Lower lobe of right lung (tissue), 2 donors: ENCODE measurements at regions not wholly inside any gene's neighbourhood (a gene's known extent, or its start where the extent isn't known, plus 50 kb on each side); places are given as distances from the start of the nearest gene placed in this dataset.

Source experiments
- ATAC-seq, 2 donors: fragments of 200-7000 bp; cut with Tn5 transposase; one replicate each; pipeline ENCODE4 v1.9.1; 2020 to 2022; ENCODE audit warnings: mild to moderate bottlenecking in 2 of 2, moderate library complexity in 2 of 2
- DNase-seq: peaks from one replicate; pipeline ENCODE4 v3.0.0-alpha.2; 2020
- H3K27ac ChIP-seq: fragments of 200-600 bp; one replicate; pipeline ENCODE4 v1.8.0; 2022
- H3K27me3 ChIP-seq: fragments of 200-600 bp; one replicate; pipeline ENCODE4 v1.8.0; 2022; ENCODE audit warnings: low read depth
- H3K36me3 ChIP-seq: fragments of 200-600 bp; one replicate; pipeline ENCODE4 v1.8.0; 2022; ENCODE audit warnings: mild to moderate bottlenecking
- H3K4me1 ChIP-seq: fragments of 200-600 bp; one replicate; pipeline ENCODE4 v1.8.0; 2022
- H3K4me3 ChIP-seq: fragments of 200-600 bp; one replicate; pipeline ENCODE4 v1.8.0; 2022; ENCODE audit warnings: mild to moderate bottlenecking
- H3K9me3 ChIP-seq: fragments of 200-600 bp; one replicate; pipeline ENCODE4 v1.8.0; 2022
- intact Hi-C: fragments of 100-400 bp; cut with DNase I; formaldehyde crosslinking; loops from one replicate; pipeline ENCODE4 v1.11.0; 2022
- TF ChIP-seq, protein P1 (sequence below): fragments of 200-600 bp; IDR thresholded peaks from one replicate; pipeline ENCODE4 v1.8.0; 2022; ENCODE audit warnings: antibody characterized with exemption, mild to moderate bottlenecking
- donor health status: DM: no; HTN: yes; CAD: no; lungs with severe emphysema.

DNA sequence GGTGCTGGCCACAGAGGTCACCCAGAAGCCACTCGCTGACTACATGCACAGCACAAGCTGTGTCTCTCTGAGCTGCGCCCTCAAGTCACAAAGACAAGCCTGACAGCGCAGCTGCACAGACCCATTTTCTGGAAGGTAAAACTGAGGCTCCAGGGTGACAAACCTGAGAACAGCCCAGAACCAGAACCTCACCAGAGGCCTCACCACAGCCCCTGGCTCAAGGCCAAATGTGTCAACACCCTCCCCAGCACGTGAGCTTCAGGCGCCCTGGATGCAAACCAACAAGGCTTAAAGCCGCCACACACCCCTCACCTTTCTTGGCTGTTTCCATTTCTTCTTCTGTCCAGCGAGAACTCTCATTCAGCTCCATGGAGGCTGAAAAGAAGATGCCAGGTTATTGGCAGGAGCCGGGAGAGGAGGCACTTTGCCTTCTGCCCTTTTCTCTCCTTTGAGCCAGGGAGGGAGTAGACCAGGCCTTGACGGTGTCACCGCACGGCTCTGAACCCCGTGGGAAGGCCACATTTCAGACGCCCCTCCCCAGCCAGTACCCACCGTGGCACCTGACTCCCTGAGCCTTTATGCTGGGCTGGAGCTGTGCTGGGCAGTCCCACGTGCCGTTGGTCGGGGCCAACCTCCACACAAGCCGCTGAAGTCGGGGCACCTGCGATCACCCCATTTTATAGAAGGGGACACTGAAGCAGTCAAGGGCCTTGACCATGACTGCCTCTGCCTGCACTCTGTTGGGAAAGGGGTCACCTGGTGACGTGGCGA is 103.1 kb downstream of the RFLNA start:
- DNase-seq: no peak
- H3K4me3 ChIP-seq: no peak overlapping the region
- intact Hi-C loops: no loop called here

DNA sequence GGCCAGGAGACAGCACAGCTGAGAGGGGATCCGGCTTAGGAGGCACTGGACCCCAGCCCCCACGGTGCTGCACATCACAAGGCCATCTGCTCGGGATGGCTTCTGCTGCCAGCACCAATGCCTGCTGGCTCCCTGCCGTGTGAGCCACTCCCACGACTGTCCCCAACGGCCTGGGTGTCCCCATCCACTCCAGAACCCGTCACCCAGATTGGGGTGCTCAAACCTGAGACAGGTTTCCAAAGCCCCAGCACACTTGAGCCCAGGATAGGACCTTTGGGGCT is 102.4 kb downstream of the RFLNA start:
- intact Hi-C loops: no loop called here
- Histone ChIP-seq H3K36me3 (peaks cover 89% of the 10 kb centered on the region), H3K27ac (peak overlapping the region; percentile 24), H3K4me3 (no peak overlapping the region), H3K27me3 (no peaks in the 10 kb centered on the region), H3K4me1 (peaks cover 57% of the 10 kb centered on the region), H3K9me3 (no peaks in the 10 kb centered on the region)
- DNase-seq: no peak
- no peak for ATAC-seq
- TF ChIP-seq, protein P1, sequence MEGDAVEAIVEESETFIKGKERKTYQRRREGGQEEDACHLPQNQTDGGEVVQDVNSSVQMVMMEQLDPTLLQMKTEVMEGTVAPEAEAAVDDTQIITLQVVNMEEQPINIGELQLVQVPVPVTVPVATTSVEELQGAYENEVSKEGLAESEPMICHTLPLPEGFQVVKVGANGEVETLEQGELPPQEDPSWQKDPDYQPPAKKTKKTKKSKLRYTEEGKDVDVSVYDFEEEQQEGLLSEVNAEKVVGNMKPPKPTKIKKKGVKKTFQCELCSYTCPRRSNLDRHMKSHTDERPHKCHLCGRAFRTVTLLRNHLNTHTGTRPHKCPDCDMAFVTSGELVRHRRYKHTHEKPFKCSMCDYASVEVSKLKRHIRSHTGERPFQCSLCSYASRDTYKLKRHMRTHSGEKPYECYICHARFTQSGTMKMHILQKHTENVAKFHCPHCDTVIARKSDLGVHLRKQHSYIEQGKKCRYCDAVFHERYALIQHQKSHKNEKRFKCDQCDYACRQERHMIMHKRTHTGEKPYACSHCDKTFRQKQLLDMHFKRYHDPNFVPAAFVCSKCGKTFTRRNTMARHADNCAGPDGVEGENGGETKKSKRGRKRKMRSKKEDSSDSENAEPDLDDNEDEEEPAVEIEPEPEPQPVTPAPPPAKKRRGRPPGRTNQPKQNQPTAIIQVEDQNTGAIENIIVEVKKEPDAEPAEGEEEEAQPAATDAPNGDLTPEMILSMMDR: no peak

More for the DNA sequence above, 103.1 kb downstream of the RFLNA start:
- no peak for ATAC-seq
- Histone ChIP-seq H3K4me1 (peaks cover 53% of the 10 kb centered on the region), H3K9me3 (no peaks in the 10 kb centered on the region), H3K36me3 (peaks cover 95% of the 10 kb centered on the region), H3K27ac (peak overlapping the region; percentile 24), H3K27me3 (no peaks in the 10 kb centered on the region)
- TF ChIP-seq, protein P1: no peak

DNA sequence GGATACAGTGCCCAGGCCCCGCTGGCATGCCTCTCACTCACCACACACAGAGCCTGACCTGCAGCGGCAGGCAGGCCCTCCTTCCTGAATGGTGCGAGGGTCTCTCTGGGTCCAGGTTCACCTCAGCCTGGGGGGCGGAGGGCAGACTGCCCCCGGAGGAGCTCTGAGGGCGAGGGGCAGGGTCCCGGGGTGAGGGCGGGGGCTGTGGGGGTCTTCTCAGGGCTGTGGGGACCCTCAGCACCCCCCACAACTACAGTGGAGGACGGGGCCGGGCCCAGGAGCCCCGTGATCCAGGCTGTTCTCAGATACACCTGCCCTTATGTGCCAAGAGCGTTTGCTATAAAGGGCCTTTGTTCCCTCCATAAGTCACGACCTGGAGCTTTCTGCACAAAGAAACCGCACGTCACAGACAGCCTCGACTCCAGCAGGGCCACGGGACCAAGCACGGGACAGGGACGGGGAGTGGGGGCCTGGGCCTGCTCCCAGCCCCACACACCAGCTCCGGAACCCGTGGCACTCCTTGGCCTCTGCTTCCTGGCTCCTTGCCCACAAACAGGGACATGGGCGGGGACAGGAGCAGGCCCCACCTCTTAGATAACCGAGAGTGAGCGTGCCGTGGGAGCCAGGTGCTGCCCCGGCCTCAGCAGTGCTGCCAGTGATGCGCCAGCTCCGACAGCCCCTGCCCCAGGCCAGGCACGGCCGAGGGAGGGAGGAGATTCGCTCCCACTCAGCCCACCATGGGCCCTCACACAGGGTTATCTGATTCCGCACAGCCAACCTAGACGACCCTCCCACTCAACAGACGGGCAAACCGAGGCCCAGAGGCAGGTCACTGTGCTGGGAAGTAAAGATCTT is 101.9 kb downstream of the RFLNA start:
- H3K4me3 ChIP-seq: no peak overlapping the region
- no peak for DNase-seq
- no peak overlapping the region for H3K27ac ChIP-seq
- H3K36me3 ChIP-seq: peaks cover 83% of the 10 kb centered on the region
- intact Hi-C loops: no loop called here
- H3K27me3 ChIP-seq: no peaks in the 10 kb centered on the region
- ATAC-seq: no peak
- H3K9me3 ChIP-seq: no peaks in the 10 kb centered on the region
- TF ChIP-seq, protein P1: no peak
- H3K4me1 ChIP-seq: peaks cover 63% of the 10 kb centered on the region

DNA sequence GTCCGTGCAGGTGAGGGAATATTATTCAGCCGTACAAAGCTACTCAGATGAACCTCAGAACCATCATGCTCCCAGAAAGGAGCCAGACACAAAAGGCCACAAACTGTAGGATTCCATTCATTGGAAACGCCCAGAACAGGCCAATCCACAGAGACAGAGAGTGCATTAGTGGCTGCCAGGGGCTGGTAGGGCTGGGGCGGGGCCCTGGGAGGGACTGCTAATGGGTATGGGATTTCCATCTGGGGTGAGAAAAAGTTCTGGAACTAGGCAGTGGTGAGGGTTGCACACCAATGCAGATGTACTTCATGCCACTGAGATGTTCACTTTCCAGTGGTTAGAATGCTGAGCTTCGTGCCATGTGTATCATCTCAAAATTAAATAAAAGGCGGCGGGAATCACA is 101.1 kb downstream of the RFLNA start:
- Histone ChIP-seq H3K4me3 (no peak overlapping the region), H3K9me3 (no peaks in the 10 kb centered on the region), H3K4me1 (peaks cover 71% of the 10 kb centered on the region), H3K27me3 (no peaks in the 10 kb centered on the region), H3K27ac (no peak overlapping the region), H3K36me3 (peaks cover 75% of the 10 kb centered on the region)
- DNase-seq: no peak
- intact Hi-C loops: no loop called here
- TF ChIP-seq, protein P1: no peak
- no peak for ATAC-seq

DNA sequence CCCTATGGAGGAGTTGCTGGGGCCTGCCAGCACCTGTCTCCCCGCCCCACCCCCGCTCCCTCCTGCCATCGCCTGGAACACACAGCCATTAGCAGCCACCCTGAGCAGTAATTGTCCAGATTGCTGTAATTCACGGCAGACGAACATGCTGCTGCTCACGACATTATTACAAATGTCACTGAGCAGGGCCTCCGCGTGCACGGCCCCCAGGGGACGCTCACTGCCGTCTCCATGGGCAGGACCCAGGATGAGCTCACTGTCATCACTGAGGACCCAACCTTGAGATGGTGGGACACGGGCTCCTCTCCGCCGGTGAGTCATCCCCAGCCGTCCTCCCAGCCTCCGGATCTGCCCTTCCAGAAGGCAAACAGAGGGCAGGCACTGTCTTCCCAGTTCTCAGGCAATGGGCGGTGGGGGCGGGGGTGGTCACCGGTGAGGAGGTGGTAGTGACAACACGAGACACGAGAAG is 100.4 kb downstream of the RFLNA start:
- DNase-seq (no peak), ATAC-seq (no peak)
- TF ChIP-seq, protein P1: no peak
- Histone ChIP-seq H3K36me3 (peaks cover 71% of the 10 kb centered on the region), H3K9me3 (no peaks in the 10 kb centered on the region), H3K4me3 (no peak overlapping the region), H3K27me3 (no peaks in the 10 kb centered on the region), H3K4me1 (peaks cover 78% of the 10 kb centered on the region), H3K27ac (no peak overlapping the region)
- intact Hi-C loops: no loop called here
